ENCODE measurements at regions not wholly inside any gene's neighbourhood (a gene's known extent, or its start where the extent isn't known, plus 50 kb on each side); places are given as distances from the start of the nearest gene placed in this dataset.

- H3K27ac Mint-ChIP-seq (ENCODE audit: unreplicated experiment) = no peak overlapping the region
- H3K4me1 Mint-ChIP-seq (ENCODE audit: low read depth, unreplicated experiment) = peaks cover 27% of the 10 kb centered on the region
Measured at GRCh38 chr15:79171320-79172031, 80.9 kb upstream of the RASGRF1 start.

DNA sequence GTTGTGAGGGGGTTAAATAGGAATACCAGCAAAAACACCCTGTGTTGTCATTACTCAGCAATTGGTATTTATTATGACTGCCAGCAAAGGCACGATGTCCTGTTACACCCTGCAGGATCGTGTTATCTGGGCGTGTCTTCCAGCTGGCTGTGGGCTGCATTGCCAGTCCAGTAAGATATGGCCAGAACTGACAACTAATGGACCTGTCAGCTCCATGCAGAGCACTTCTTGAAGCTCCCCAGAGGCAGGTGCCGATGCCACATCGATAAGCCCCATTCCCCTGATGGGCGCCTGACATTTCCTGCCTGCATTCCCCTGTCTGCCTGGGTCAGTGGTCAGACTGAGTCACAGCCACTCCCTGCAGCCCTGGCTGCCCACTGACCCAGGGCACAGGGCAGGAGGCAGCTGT lies 79.7 kb upstream of the RASGRF1 start:
- Mint-ChIP-seq H3K27ac (ENCODE audit: unreplicated experiment) (no peak overlapping the region), H3K36me3 (ENCODE audit: insufficient read depth, unreplicated experiment) (no peaks in the 10 kb centered on the region), H3K9me3 (ENCODE audit: low read depth, unreplicated experiment) (no peaks in the 10 kb centered on the region), H3K4me1 (ENCODE audit: low read depth, unreplicated experiment) (peaks cover 27% of the 10 kb centered on the region), H3K4me3 (ENCODE audit: low read depth, unreplicated experiment) (peak overlapping the region; percentile 20), H3K27me3 (ENCODE audit: unreplicated experiment) (peaks cover 11% of the 10 kb centered on the region)
- no peak for TF ChIP-seq CTCF (IDR thresholded peaks at IDR 0.05; ENCODE audit: unreplicated experiment)
- intact Hi-C loops (cut with micrococcal nuclease; ENCODE audit: unreplicated experiment) = no loop called here
- CTCF ChIA-PET = no interaction called here
- peak; percentile 36 for DNase-seq
- no TSS peak for BruUV-seq (replicated peaks)

More at GRCh38 chr15:79171320-79172031, 80.9 kb upstream of the RASGRF1 start:
- H3K9me3 Mint-ChIP-seq (ENCODE audit: low read depth, unreplicated experiment) = no peaks in the 10 kb centered on the region
- no peak for DNase-seq
- no peak for TF ChIP-seq CTCF (IDR thresholded peaks at IDR 0.05; ENCODE audit: unreplicated experiment)
- no peak overlapping the region for H3K4me3 Mint-ChIP-seq (ENCODE audit: low read depth, unreplicated experiment)
- no TSS peak for BruUV-seq (replicated peaks)
- no peaks in the 10 kb centered on the region for H3K36me3 Mint-ChIP-seq (ENCODE audit: insufficient read depth, unreplicated experiment)
- intact Hi-C loops (cut with micrococcal nuclease; ENCODE audit: unreplicated experiment) = no loop called here
- peaks cover 23% of the 10 kb centered on the region for H3K27me3 Mint-ChIP-seq (ENCODE audit: unreplicated experiment)
- CTCF ChIA-PET = no interaction called here

DNA sequence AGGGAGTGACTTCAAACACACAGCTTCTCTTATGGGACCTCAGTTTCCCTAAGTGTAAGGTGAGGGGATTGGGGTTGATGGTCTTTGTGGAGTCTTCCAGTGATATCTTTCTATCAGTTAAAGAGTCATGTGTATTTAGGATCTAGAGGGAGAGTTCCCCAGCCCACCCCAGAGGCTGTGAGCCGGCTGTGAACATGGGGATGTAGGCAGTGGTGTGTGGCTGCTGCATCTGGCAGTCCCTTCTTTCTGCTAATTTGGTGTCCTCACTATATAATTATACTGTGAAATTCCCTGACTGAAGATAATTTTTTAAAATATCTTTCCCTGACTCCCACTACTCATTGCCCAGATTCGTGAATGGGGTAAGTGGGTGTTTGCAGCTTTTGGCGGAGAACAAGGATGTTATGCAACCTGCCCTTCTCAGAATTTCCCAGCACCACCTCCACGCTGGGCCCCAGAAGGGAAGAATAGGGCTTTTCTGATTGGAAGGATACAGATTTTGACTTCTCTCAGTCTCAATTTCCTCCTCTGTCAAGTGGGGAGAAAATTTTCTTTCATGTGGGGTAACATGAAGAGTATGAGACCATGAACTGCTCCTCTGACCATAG lies 79.0 kb upstream of the RASGRF1 start:
- DNase-seq = no peak
- Mint-ChIP-seq H3K4me3 (ENCODE audit: low read depth, unreplicated experiment) (peak overlapping the region; percentile 20), H3K27me3 (ENCODE audit: unreplicated experiment) (peaks cover 5% of the 10 kb centered on the region), H3K9me3 (ENCODE audit: low read depth, unreplicated experiment) (no peaks in the 10 kb centered on the region), H3K4me1 (ENCODE audit: low read depth, unreplicated experiment) (peaks cover 27% of the 10 kb centered on the region), H3K36me3 (ENCODE audit: insufficient read depth, unreplicated experiment) (no peaks in the 10 kb centered on the region), H3K27ac (ENCODE audit: unreplicated experiment) (peak overlapping the region; percentile 56)
- CTCF ChIA-PET = interaction anchor here (1.4 to 1.9 kb wide), 3 partner anchors 12 to 141 kb away, joined by 4 to 8 read pairs (median 7); no protein-coding TSS in a partner anchor
- TF ChIP-seq CTCF (IDR thresholded peaks at IDR 0.05; ENCODE audit: unreplicated experiment) = no peak
- intact Hi-C loops (cut with micrococcal nuclease; ENCODE audit: unreplicated experiment) = no loop called here
- BruUV-seq (replicated peaks) = no TSS peak

- Mint-ChIP-seq H3K36me3 (ENCODE audit: insufficient read depth, unreplicated experiment) (no peaks in the 10 kb centered on the region), H3K4me3 (ENCODE audit: low read depth, unreplicated experiment) (no peak overlapping the region), H3K27me3 (ENCODE audit: unreplicated experiment) (no peaks in the 10 kb centered on the region), H3K27ac (ENCODE audit: unreplicated experiment) (peak overlapping the region; percentile 56), H3K4me1 (ENCODE audit: low read depth, unreplicated experiment) (peaks cover 27% of the 10 kb centered on the region), H3K9me3 (ENCODE audit: low read depth, unreplicated experiment) (no peaks in the 10 kb centered on the region)
- CTCF ChIA-PET = interaction anchor here (1.4 to 1.9 kb wide), 3 partner anchors 11 to 141 kb away, joined by 4 to 8 read pairs (median 7); no protein-coding TSS in a partner anchor
- intact Hi-C loops (cut with micrococcal nuclease; ENCODE audit: unreplicated experiment) = no loop called here
- TF ChIP-seq CTCF (IDR thresholded peaks at IDR 0.05; ENCODE audit: unreplicated experiment) = no peak
- no TSS peak for BruUV-seq (replicated peaks)
- DNase-seq = peak; percentile 69
Measured at GRCh38 chr15:79168922-79169456, 78.4 kb upstream of the RASGRF1 start.

All from Calu3 (cell line).